ENCODE measurements at regions not wholly inside any gene's neighbourhood (a gene's known extent, or its start where the extent isn't known, plus 50 kb on each side); places are given as distances from the start of the nearest gene placed in this dataset.
"Not testable (repeated sequence)": the region's sequence is repeated elsewhere in the genome, so short reads cannot be mapped to it uniquely, and the experiment has no call there.

GRCh38 chr18:59971144-59971543, 71.3 kb downstream of the PMAIP1 start:
- TF ChIP-seq CTCF (IDR thresholded peaks at IDR 0.05); POLR2A (IDR thresholded peaks at IDR 0.05); POLR2AphosphoS5 (IDR thresholded peaks at IDR 0.05; ENCODE audit: insufficient read depth in 1 of 2, low read depth in 1 of 2): not testable (repeated sequence)

All from vagina (tissue), 2 donors.